A673 (cell line): ENCODE measurements at regions not wholly inside any gene's neighbourhood (a gene's known extent, or its start where the extent isn't known, plus 50 kb on each side); places are given as distances from the start of the nearest gene placed in this dataset.

Experiments used
- BruUV-seq: library from RNA; stranded (reverse); fragments of 400-500 nt; replicated peaks from 2 replicates; lab custom pipeline; 2021; lab: Mats Ljungman, UMichigan
- CTCF ChIA-PET: fragments of 300-600 bp; sonication (Branson Sonifier 250); formaldehyde crosslinking; loops from one replicate; lab custom pipeline; 2022; ENCODE audit warnings: antibody characterized with exemption; lab: Charles Lee
- POLR2A ChIA-PET: fragments of 300-600 bp; sonication (Branson Sonifier 250); formaldehyde crosslinking; loops from one replicate; lab custom pipeline; 2022; ENCODE audit warnings: antibody characterized with exemption; ENCODE audit not compliant: low non-redundant PET; lab: Charles Lee
- DNase-seq: peaks from one replicate; pipeline ENCODE4 v3.0.0-alpha.2; 2015; ENCODE audit warnings: low spot score
- H3K27ac ChIP-seq: fragments of 200-600 bp; sonication (generic); 2 replicates; pipeline ENCODE4 v1.5.1; 2016; ENCODE audit warnings: mixed run types, low read depth, mild to moderate bottlenecking, mixed read lengths, antibody characterized with exemption, low read length; ENCODE audit not compliant: poor library complexity, severe bottlenecking
- H3K27me3 ChIP-seq: fragments of 200-600 bp; sonication (generic); replicated peaks from 2 replicates; pipeline ENCODE4 v1.6.1; 2017; ENCODE audit warnings: mixed run types, low read depth, mild to moderate bottlenecking, mixed read lengths, antibody characterized with exemption, low read length; ENCODE audit not compliant: insufficient read depth, poor library complexity
- H3K36me3 ChIP-seq: fragments of 200-600 bp; sonication (generic); 2 replicates; pipeline ENCODE4 v1.6.1; 2016; ENCODE audit warnings: mixed run types, mild to moderate bottlenecking, mixed read lengths, antibody characterized with exemption, low read length; ENCODE audit not compliant: insufficient read depth, poor library complexity, severe bottlenecking
- H3K4me1 ChIP-seq: fragments of 200-600 bp; sonication (generic); 2 replicates; pipeline ENCODE4 v1.6.1; 2017; ENCODE audit warnings: mixed run types, mild to moderate bottlenecking, mixed read lengths, antibody characterized with exemption, low read length; ENCODE audit not compliant: insufficient read depth, poor library complexity, severe bottlenecking
- H3K4me3 ChIP-seq: fragments of 200-600 bp; sonication (generic); 2 replicates; pipeline ENCODE4 v1.5.1; 2016; ENCODE audit warnings: low read depth, mixed run types, mild to moderate bottlenecking, mixed read lengths, low read length; ENCODE audit not compliant: poor library complexity, severe bottlenecking
- H3K9me3 ChIP-seq: fragments of 200-600 bp; sonication (generic); 2 replicates; pipeline ENCODE4 v1.6.1; 2016; ENCODE audit warnings: mixed run types, low read depth, mild to moderate bottlenecking, mixed read lengths, antibody characterized with exemption, low read length; ENCODE audit not compliant: poor library complexity, severe bottlenecking
- CTCF ChIP-seq: fragments of 300-800, 200-600 bp; sonication (generic); conservative IDR thresholded peaks from 2 replicates; pipeline ENCODE4 v1.5.1; 2017; ENCODE audit warnings: low read depth, mild to moderate bottlenecking, antibody characterized with exemption, low read length, moderate library complexity, mixed read lengths
- EZH2 ChIP-seq: fragments of 200-600 bp; sonication (generic); IDR thresholded peaks from 2 replicates; pipeline ENCODE4 v1.6.1; 2017; ENCODE audit warnings: borderline replicate concordance, low read depth, mild to moderate bottlenecking, mixed read lengths, antibody characterized with exemption, low read length; ENCODE audit not compliant: poor library complexity, severe bottlenecking
- intact Hi-C: fragments of 100-400 bp; cut with micrococcal nuclease; formaldehyde crosslinking; loops from one replicate; pipeline ENCODE4 v1.10.0; 2022; ENCODE audit not compliant: unreplicated experiment

- CTCF ChIA-PET = no interaction called here
- DNase-seq = no peak
- intact Hi-C loops = no loop called here
Measured at GRCh38 chr12:87511371-87511770, 517.8 kb downstream of the C12orf50 start.

GRCh38 chr12:87509237-87509820, 519.9 kb downstream of the C12orf50 start:
- Histone ChIP-seq H3K27me3 (no peaks in the 10 kb centered on the region), H3K4me1 (peaks cover 10% of the 10 kb centered on the region), H3K9me3 (no peaks in the 10 kb centered on the region), H3K4me3 (no peak overlapping the region), H3K27ac (no peak overlapping the region), H3K36me3 (no peaks in the 10 kb centered on the region)
- TF ChIP-seq CTCF (no peak), EZH2 (no peak)
- CTCF ChIA-PET = no interaction called here
- POLR2A ChIA-PET = no interaction called here
- DNase-seq = peak; percentile 78
- no TSS peak for BruUV-seq
- intact Hi-C loops = no loop called here

More at GRCh38 chr12:87511371-87511770, 517.8 kb downstream of the C12orf50 start:
- no peaks in the 10 kb centered on the region for H3K9me3 ChIP-seq
- H3K27me3 ChIP-seq = no peaks in the 10 kb centered on the region
- POLR2A ChIA-PET = no interaction called here
- H3K27ac ChIP-seq = no peak overlapping the region
- BruUV-seq = no TSS peak
- no peak overlapping the region for H3K4me3 ChIP-seq
- H3K4me1 ChIP-seq = peaks cover 10% of the 10 kb centered on the region
- no peaks in the 10 kb centered on the region for H3K36me3 ChIP-seq
- no peak for TF ChIP-seq EZH2
- no peak for TF ChIP-seq CTCF

GRCh38 chr12:87491598-87491997, 537.6 kb downstream of the C12orf50 start:
- no peak for DNase-seq
- no TSS peak for BruUV-seq
- TF ChIP-seq EZH2 (no peak), CTCF (no peak)
- Histone ChIP-seq H3K27me3 (no peaks in the 10 kb centered on the region), H3K36me3 (no peaks in the 10 kb centered on the region), H3K27ac (no peak overlapping the region), H3K9me3 (no peaks in the 10 kb centered on the region), H3K4me3 (no peak overlapping the region), H3K4me1 (no peaks in the 10 kb centered on the region)
- POLR2A ChIA-PET = no interaction called here
- intact Hi-C loops = no loop called here
- CTCF ChIA-PET = interaction anchor here (0.5 kb wide), 1 partner anchor 19 kb away, joined by 3 read pairs; no protein-coding TSS in a partner anchor
